GM12891 (cell line): ENCODE measurements at regions not wholly inside any gene's neighbourhood (a gene's known extent, or its start where the extent isn't known, plus 50 kb on each side); places are given as distances from the start of the nearest gene placed in this dataset.

Experiments used
- POLR2A ChIP-seq: IDR thresholded peaks from 2 replicates; pipeline ENCODE4 v1.6.1; 2011; ENCODE audit warnings: low read depth, low read length, control low read depth
- POLR2AphosphoS5 ChIP-seq: IDR thresholded peaks from 2 replicates; pipeline ENCODE4 v1.6.1; 2011; ENCODE audit warnings: low read depth, low read length, control low read depth

DNA sequence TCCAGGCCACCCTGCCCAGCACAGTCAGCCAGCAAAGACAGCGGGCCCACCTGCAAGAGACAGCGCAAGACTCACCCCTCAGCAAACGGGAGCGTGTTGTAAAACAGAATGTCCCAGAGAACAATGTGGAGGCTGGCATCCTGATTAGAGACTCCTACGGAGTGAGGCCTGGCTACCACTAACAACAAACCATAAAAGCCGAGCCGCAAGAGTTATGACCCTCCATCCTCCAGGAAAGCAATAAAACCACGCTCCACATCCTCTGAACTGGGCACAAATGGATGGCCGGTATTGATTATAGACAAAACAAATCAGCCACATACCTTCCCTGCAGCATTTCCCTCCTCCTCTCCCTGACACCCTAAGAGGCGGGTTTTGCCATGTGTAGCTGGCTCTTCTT lies 75.8 kb upstream of the LIPC start:
- no peak for TF ChIP-seq POLR2AphosphoS5
- no peak for TF ChIP-seq POLR2A
